ENCODE measurements at regions not wholly inside any gene's neighbourhood (a gene's known extent, or its start where the extent isn't known, plus 50 kb on each side); places are given as distances from the start of the nearest gene placed in this dataset.
A peak's percentile ranks its signal among the peaks of the same experiment; 100 is the strongest.

GRCh38 chr1:239322369-239322768, 64.0 kb upstream of the CHRM3 start:
- no peak for DNase-seq (ENCODE audit: low spot score in 2 of 2)
- no peaks in the 10 kb centered on the region for H3K27me3 ChIP-seq (ENCODE audit: low read depth)
- in situ Hi-C loops (cut with MboI; ENCODE audit: low sequenced_read_pairs), result no loop called here

GRCh38 chr1:239321877-239322276, 64.5 kb upstream of the CHRM3 start:
- in situ Hi-C loops (cut with MboI; ENCODE audit: low sequenced_read_pairs), result no loop called here
- Histone ChIP-seq H3K36me3 (replicated peaks) (no peaks in the 10 kb centered on the region), H3K27me3 (ENCODE audit: low read depth) (no peaks in the 10 kb centered on the region)

More at GRCh38 chr1:239322369-239322768, 64.0 kb upstream of the CHRM3 start:
- Histone ChIP-seq H3K9me3 (no peaks in the 10 kb centered on the region), H3K36me3 (replicated peaks) (no peaks in the 10 kb centered on the region), H3K4me3 (no peak overlapping the region), H3K4me1 (no peaks in the 10 kb centered on the region)

GRCh38 chr1:239317948-239318347, 68.4 kb upstream of the CHRM3 start:
- in situ Hi-C loops (cut with MboI; ENCODE audit: low sequenced_read_pairs), result no loop called here

More at GRCh38 chr1:239321877-239322276, 64.5 kb upstream of the CHRM3 start:
- no peaks in the 10 kb centered on the region for H3K9me3 ChIP-seq
- no peaks in the 10 kb centered on the region for H3K4me1 ChIP-seq
- DNase-seq (ENCODE audit: low spot score in 2 of 2), result no peak
- no peak overlapping the region for H3K4me3 ChIP-seq

GRCh38 chr1:239315631-239316217, 70.6 kb upstream of the CHRM3 start:
- Histone ChIP-seq H3K9me3 (no peaks in the 10 kb centered on the region), H3K36me3 (replicated peaks) (no peaks in the 10 kb centered on the region), H3K4me1 (no peaks in the 10 kb centered on the region), H3K4me3 (no peak overlapping the region), H3K27me3 (ENCODE audit: low read depth) (no peaks in the 10 kb centered on the region)
- in situ Hi-C loops (cut with MboI; ENCODE audit: low sequenced_read_pairs), result no loop called here
- no peak for DNase-seq (ENCODE audit: low spot score in 2 of 2)

More at GRCh38 chr1:239317948-239318347, 68.4 kb upstream of the CHRM3 start:
- Histone ChIP-seq H3K4me1 (no peaks in the 10 kb centered on the region), H3K9me3 (no peaks in the 10 kb centered on the region), H3K27me3 (ENCODE audit: low read depth) (no peaks in the 10 kb centered on the region), H3K36me3 (replicated peaks) (no peaks in the 10 kb centered on the region), H3K4me3 (no peak overlapping the region)
- DNase-seq (ENCODE audit: low spot score in 2 of 2), result no peak

- H3K9me3 ChIP-seq, result no peaks in the 10 kb centered on the region
- H3K4me1 ChIP-seq, result no peaks in the 10 kb centered on the region; the same call in 1 of the 2 replicates
- no peaks in the 10 kb centered on the region for H3K36me3 ChIP-seq (replicated peaks)
- no peak overlapping the region for H3K4me3 ChIP-seq
- no peak for DNase-seq (ENCODE audit: low spot score in 2 of 2)
- no peaks in the 10 kb centered on the region for H3K27me3 ChIP-seq (ENCODE audit: low read depth)
- in situ Hi-C loops (cut with MboI; ENCODE audit: low sequenced_read_pairs), result no loop called here
These were observed 75.0 kb upstream of the CHRM3 start for GRCh38 chr1:239311331-239311730.

DNA sequence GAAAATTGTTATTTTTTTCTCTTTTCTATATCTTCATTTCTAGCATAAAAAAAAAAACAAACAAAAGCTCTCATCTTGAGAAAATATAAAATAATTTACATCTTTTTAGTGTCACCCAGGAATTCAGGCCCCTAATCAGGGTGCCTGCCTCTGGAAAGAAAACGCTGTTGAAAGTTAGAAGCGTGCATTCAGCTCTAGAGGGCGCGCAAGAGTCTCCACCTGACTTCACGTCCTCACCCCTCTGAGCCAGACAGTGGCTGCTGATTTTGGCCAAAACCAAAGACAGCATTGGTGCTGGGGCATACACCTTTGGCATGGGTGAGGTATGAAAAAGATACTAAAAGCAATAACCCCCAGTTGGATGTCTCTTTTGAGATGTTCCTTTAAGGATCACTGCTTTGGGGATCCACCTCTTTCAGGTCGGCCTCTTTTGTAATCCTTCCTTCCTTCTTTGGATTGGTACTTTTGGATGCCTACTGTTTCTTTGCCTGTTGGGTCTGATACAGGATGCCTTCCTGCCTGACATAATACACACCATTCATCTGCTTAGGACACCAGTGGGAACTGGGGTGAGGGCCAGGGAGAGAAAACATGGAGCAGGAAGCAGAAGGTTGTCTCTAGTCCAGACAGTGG, 77.6 kb upstream of the CHRM3 start:
- Histone ChIP-seq H3K4me3 (no peak overlapping the region), H3K36me3 (replicated peaks) (no peaks in the 10 kb centered on the region), H3K27me3 (ENCODE audit: low read depth) (no peaks in the 10 kb centered on the region), H3K4me1 (no peaks in the 10 kb centered on the region; the same call in 1 of the 2 replicates), H3K9me3 (no peaks in the 10 kb centered on the region)
- peak; percentile 38 to 74 for DNase-seq (ENCODE audit: low spot score in 2 of 2)
- in situ Hi-C loops (cut with MboI; ENCODE audit: low sequenced_read_pairs), result no loop called here

- H3K4me3 ChIP-seq, result no peak overlapping the region
- no peaks in the 10 kb centered on the region for H3K9me3 ChIP-seq
- H3K36me3 ChIP-seq (replicated peaks), result no peaks in the 10 kb centered on the region
- H3K27me3 ChIP-seq (ENCODE audit: low read depth), result no peaks in the 10 kb centered on the region
- H3K4me1 ChIP-seq, result peaks cover 3% of the 10 kb centered on the region
- in situ Hi-C loops (cut with MboI; ENCODE audit: low sequenced_read_pairs), result no loop called here
- DNase-seq (ENCODE audit: low spot score in 2 of 2), result no peak
These were observed 78.5 kb upstream of the CHRM3 start for GRCh38 chr1:239307886-239308285.

GRCh38 chr1:239306426-239306825, 79.9 kb upstream of the CHRM3 start:
- Histone ChIP-seq H3K9me3 (no peaks in the 10 kb centered on the region), H3K4me3 (no peak overlapping the region), H3K36me3 (replicated peaks) (no peaks in the 10 kb centered on the region), H3K4me1 (peaks cover 4% of the 10 kb centered on the region), H3K27me3 (ENCODE audit: low read depth) (no peaks in the 10 kb centered on the region)
- no peak for DNase-seq (ENCODE audit: low spot score in 2 of 2)
- in situ Hi-C loops (cut with MboI; ENCODE audit: low sequenced_read_pairs), result no loop called here

DNA sequence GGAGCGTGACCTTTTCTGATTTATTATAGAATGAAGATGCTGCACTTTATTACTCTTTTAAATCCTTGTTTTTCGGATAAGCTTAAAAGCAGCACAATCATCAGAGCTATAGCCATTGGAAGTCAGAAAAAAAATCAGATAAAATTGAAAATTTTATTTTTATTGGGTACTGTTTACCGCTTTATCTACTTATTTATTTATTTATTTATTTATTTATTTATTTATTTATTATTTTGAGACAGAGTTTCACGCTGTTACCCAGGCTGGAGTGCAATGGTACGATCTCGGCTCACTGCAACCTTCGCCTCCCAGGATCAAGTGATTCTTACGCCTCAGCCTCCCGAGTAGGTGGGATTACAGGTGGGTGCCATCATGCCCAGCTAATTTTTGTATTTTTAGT, 83.1 kb upstream of the CHRM3 start:
- H3K27me3 ChIP-seq (ENCODE audit: low read depth), result no peaks in the 10 kb centered on the region
- peaks cover 4% of the 10 kb centered on the region for H3K4me1 ChIP-seq
- H3K4me3 ChIP-seq, result no peak overlapping the region
- in situ Hi-C loops (cut with MboI; ENCODE audit: low sequenced_read_pairs), result no loop called here
- no peak for DNase-seq (ENCODE audit: low spot score in 2 of 2)
- no peaks in the 10 kb centered on the region for H3K9me3 ChIP-seq
- H3K36me3 ChIP-seq (replicated peaks), result no peaks in the 10 kb centered on the region

GRCh38 chr1:239302696-239303095, 83.7 kb upstream of the CHRM3 start:
- in situ Hi-C loops (cut with MboI; ENCODE audit: low sequenced_read_pairs), result no loop called here

GRCh38 chr1:239301251-239301650, 85.1 kb upstream of the CHRM3 start:
- Histone ChIP-seq H3K4me1 (peaks cover 4% of the 10 kb centered on the region; the same call in 1 of the 2 replicates), H3K4me3 (no peak overlapping the region), H3K36me3 (replicated peaks) (no peaks in the 10 kb centered on the region), H3K9me3 (no peaks in the 10 kb centered on the region), H3K27me3 (ENCODE audit: low read depth) (no peaks in the 10 kb centered on the region)
- DNase-seq (ENCODE audit: low spot score in 2 of 2), result no peak
- in situ Hi-C loops (cut with MboI; ENCODE audit: low sequenced_read_pairs), result no loop called here

More at GRCh38 chr1:239302696-239303095, 83.7 kb upstream of the CHRM3 start:
- no peaks in the 10 kb centered on the region for H3K27me3 ChIP-seq (ENCODE audit: low read depth)
- H3K4me1 ChIP-seq, result peaks cover 4% of the 10 kb centered on the region
- DNase-seq (ENCODE audit: low spot score in 2 of 2), result peak; percentile 51 to 64
- no peaks in the 10 kb centered on the region for H3K9me3 ChIP-seq
- no peaks in the 10 kb centered on the region for H3K36me3 ChIP-seq (replicated peaks)
- no peak overlapping the region for H3K4me3 ChIP-seq

- in situ Hi-C loops (cut with MboI; ENCODE audit: low sequenced_read_pairs), result no loop called here
- Histone ChIP-seq H3K4me1 (peaks cover under 1% of the 10 kb centered on the region; the same call in 1 of the 2 replicates), H3K36me3 (replicated peaks) (no peaks in the 10 kb centered on the region), H3K27me3 (ENCODE audit: low read depth) (no peaks in the 10 kb centered on the region), H3K9me3 (no peaks in the 10 kb centered on the region), H3K4me3 (no peak overlapping the region)
- DNase-seq (ENCODE audit: low spot score in 2 of 2), result no peak
These were observed 88.5 kb upstream of the CHRM3 start for GRCh38 chr1:239297910-239298309.

- H3K27me3 ChIP-seq (ENCODE audit: low read depth), result no peaks in the 10 kb centered on the region
- peak in 1 of 2 experiments; percentile 17 for DNase-seq (ENCODE audit: low spot score in 2 of 2)
- no peaks in the 10 kb centered on the region for H3K4me1 ChIP-seq
- in situ Hi-C loops (cut with MboI; ENCODE audit: low sequenced_read_pairs), result no loop called here
- H3K4me3 ChIP-seq, result no peak overlapping the region
- H3K36me3 ChIP-seq (replicated peaks), result no peaks in the 10 kb centered on the region
- no peaks in the 10 kb centered on the region for H3K9me3 ChIP-seq
These were observed 92.8 kb upstream of the CHRM3 start for GRCh38 chr1:239293350-239294110.
